Ovary (tissue), 1 donor: ENCODE measurements at regions not wholly inside any gene's neighbourhood (a gene's known extent, or its start where the extent isn't known, plus 50 kb on each side); places are given as distances from the start of the nearest gene placed in this dataset.

ENCODE experiments used
- EP300 ChIP-seq: sonication (generic); formaldehyde crosslinking; IDR thresholded peaks from one replicate; pipeline ENCODE4 v1.6.1; 2017; ENCODE audit warnings: antibody characterized with exemption
- POLR2A ChIP-seq: fragments of 450-650 bp; IDR thresholded peaks from one replicate; pipeline ENCODE4 v1.6.1; 2017; ENCODE audit warnings: antibody characterized with exemption, mild to moderate bottlenecking, moderate library complexity

DNA sequence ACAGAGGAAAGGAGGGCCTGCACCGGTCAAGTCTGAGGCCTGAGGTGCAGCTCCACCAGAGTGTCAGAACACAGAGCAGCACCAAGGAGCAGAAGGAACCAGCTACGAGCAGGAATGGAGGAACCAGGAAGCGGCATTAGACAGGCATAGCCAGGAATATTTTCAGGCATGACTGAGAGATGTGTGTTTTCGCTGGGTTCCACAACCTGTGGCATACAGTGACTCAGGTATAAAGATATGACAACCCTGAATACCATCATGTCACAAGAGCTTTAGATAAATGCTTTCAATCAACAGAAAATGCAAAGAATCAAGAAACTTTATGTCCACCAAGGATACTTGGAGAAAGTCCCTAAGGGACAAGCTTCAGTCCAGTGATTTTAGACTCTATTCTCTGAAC, 189.3 kb upstream of the NRIP1 start:
- TF ChIP-seq POLR2A (no peak), EP300 (no peak)
